ENCODE measurements at regions not wholly inside any gene's neighbourhood (a gene's known extent, or its start where the extent isn't known, plus 50 kb on each side); places are given as distances from the start of the nearest gene placed in this dataset.

DNA sequence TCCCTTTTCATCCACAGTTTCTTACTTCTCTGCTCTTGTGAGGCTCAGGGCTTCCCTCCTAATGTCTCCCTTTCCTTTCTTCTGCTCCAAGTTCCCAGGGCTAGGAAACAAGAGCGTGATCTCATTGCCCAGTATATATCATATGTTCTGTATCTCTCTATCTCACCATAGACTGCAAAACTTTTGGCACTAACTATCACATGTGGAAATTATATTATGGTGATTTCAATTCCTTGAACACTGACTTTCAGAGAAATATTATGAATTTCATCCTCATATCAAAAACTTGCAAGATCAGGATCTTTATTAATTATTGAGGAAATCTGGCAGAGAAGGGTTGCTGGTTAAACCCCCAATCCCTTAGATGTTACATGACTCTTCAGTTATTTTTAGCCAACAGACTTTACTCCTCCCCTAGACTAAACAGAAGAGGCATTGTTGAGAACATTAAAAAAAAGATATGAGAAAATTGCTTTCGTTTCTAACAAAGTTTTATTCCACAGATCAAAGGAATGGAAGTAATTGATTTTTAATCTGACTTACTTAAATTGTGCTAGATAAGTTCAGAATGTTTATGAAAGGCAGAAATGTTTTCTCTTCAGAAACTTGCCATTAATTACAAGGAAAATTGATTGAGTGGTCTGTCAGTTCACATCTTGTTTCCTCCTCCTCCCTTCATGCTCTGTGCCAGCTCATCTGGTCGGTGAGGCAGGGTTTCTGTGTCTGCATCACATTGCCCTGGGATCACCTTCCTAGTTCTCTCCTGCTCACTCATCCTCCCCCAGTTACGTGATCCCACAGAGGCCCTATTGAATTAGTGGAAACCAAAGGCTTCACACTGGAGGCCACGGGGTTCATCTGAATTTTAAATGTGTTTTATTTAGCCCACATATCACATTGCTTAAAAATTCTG, 378.5 kb downstream of the LMO7 start:
- TF ChIP-seq, protein P1, sequence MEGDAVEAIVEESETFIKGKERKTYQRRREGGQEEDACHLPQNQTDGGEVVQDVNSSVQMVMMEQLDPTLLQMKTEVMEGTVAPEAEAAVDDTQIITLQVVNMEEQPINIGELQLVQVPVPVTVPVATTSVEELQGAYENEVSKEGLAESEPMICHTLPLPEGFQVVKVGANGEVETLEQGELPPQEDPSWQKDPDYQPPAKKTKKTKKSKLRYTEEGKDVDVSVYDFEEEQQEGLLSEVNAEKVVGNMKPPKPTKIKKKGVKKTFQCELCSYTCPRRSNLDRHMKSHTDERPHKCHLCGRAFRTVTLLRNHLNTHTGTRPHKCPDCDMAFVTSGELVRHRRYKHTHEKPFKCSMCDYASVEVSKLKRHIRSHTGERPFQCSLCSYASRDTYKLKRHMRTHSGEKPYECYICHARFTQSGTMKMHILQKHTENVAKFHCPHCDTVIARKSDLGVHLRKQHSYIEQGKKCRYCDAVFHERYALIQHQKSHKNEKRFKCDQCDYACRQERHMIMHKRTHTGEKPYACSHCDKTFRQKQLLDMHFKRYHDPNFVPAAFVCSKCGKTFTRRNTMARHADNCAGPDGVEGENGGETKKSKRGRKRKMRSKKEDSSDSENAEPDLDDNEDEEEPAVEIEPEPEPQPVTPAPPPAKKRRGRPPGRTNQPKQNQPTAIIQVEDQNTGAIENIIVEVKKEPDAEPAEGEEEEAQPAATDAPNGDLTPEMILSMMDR (IDR thresholded peaks at IDR 0.05; ENCODE audit: extremely low read depth in 1 of 2, insufficient read depth in 1 of 2, low read depth in 1 of 2, low read length in 2 of 2), result no peak
- no peak for TF ChIP-seq MYC (IDR thresholded peaks at IDR 0.05; ENCODE audit: low read depth, low read length)
- no peak for TF ChIP-seq POLR2A (IDR thresholded peaks at IDR 0.05; ENCODE audit: low read depth, low read length)
- no peak for TF ChIP-seq POLR2AphosphoS5 (IDR thresholded peaks at IDR 0.05; ENCODE audit: insufficient read depth, low read depth, low read length)
- TF ChIP-seq GATA2 (IDR thresholded peaks at IDR 0.05; ENCODE audit: insufficient read depth, insufficient read length, low read depth, low read length), result no peak
- no peak for TF ChIP-seq MAX (IDR thresholded peaks at IDR 0.05; ENCODE audit: insufficient read depth, insufficient read length)
- TF ChIP-seq EZH2 (IDR thresholded peaks at IDR 0.05; ENCODE audit: borderline replicate concordance, low read depth, low read length, severe bottlenecking), result no peak

All from endothelial cell of umbilical vein (primary cell).